Loucy (cell line): ENCODE measurements at regions not wholly inside any gene's neighbourhood (a gene's known extent, or its start where the extent isn't known, plus 50 kb on each side); places are given as distances from the start of the nearest gene placed in this dataset.

Source experiments
- CTCF ChIP-seq: fragments of 200-600 bp; sonication (generic); conservative IDR thresholded peaks from 2 replicates; pipeline ENCODE4 v1.5.1; 2014; ENCODE audit warnings: mild to moderate bottlenecking, antibody characterized with exemption, low read length
- EZH2phosphoT487 ChIP-seq: fragments of 200-600 bp; IDR thresholded peaks from 2 replicates; pipeline ENCODE4 v1.6.1; 2018; ENCODE audit warnings: antibody characterized with exemption, mild to moderate bottlenecking, moderate library complexity, borderline replicate concordance

GRCh38 chr3:15903759-15904720 lies 106.3 kb upstream of the ANKRD28 start:
- TF ChIP-seq CTCF (no peak), EZH2phosphoT487 (no peak)
